H9 (cell line): ENCODE measurements at regions not wholly inside any gene's neighbourhood (a gene's known extent, or its start where the extent isn't known, plus 50 kb on each side); places are given as distances from the start of the nearest gene placed in this dataset.

ENCODE experiments used
- DNase-seq: peaks from one replicate; pipeline ENCODE4 v3.0.0-alpha.2; 2017
- H2AFZ ChIP-seq: one replicate; pipeline ENCODE4 v1.6.1; 2013; ENCODE audit warnings: mild to moderate bottlenecking, low read length, control low read depth, moderate library complexity
- H2AK5ac ChIP-seq: 2 replicates; pipeline ENCODE4 v1.6.1; 2013; ENCODE audit warnings: low read length, control low read depth, mixed read lengths; ENCODE audit not compliant: insufficient read length
- H2BK120ac ChIP-seq: one replicate; pipeline ENCODE4 v1.6.1; 2013; ENCODE audit warnings: low read depth, mild to moderate bottlenecking, low read length, control low read depth, inconsistent platforms; ENCODE audit not compliant: poor library complexity, severe bottlenecking
- H2BK12ac ChIP-seq: 2 replicates; pipeline ENCODE4 v1.6.1; 2013; ENCODE audit warnings: low read length, control low read depth, mixed read lengths, low read depth; ENCODE audit not compliant: insufficient read length
- H2BK15ac ChIP-seq: 2 replicates; pipeline ENCODE4 v1.6.1; 2013; ENCODE audit warnings: low read depth, low read length, control low read depth
- H2BK20ac ChIP-seq: one replicate; pipeline ENCODE4 v1.6.1; 2013; ENCODE audit warnings: low read depth, mild to moderate bottlenecking, low read length, control low read depth, inconsistent platforms; ENCODE audit not compliant: poor library complexity, severe bottlenecking
- H2BK5ac ChIP-seq: 2 replicates; pipeline ENCODE4 v1.6.1; 2013; ENCODE audit warnings: low read length, control low read depth, mixed read lengths; ENCODE audit not compliant: insufficient read length
- H3K14ac ChIP-seq: 2 replicates; pipeline ENCODE4 v1.6.1; 2013; ENCODE audit warnings: low read length, control low read depth; ENCODE audit not compliant: insufficient read depth
- H3K18ac ChIP-seq: 2 replicates; pipeline ENCODE4 v1.6.1; 2013; ENCODE audit warnings: low read depth, mild to moderate bottlenecking, mixed read lengths, low read length, control low read depth; ENCODE audit not compliant: insufficient read length
- H3K23ac ChIP-seq: 2 replicates; pipeline ENCODE4 v1.6.1; 2013; ENCODE audit warnings: low read length, control low read depth, mixed read lengths, low read depth; ENCODE audit not compliant: insufficient read length
- H3K23me2 ChIP-seq: 2 replicates; pipeline ENCODE4 v1.6.1; 2013; ENCODE audit warnings: low read depth, mild to moderate bottlenecking, mixed read lengths, low read length, control low read depth; ENCODE audit not compliant: insufficient read length, poor library complexity, severe bottlenecking
- H3K27ac ChIP-seq: 2 replicates; pipeline ENCODE4 v1.5.1; 2013; ENCODE audit warnings: low read length, control low read depth, mixed read lengths, low read depth; ENCODE audit not compliant: insufficient read length
- H3K27me3 ChIP-seq: 2 replicates; pipeline ENCODE4 v1.6.1; 2013; ENCODE audit warnings: low read length, control low read depth, inconsistent platforms; ENCODE audit not compliant: insufficient read depth
- H3K4ac ChIP-seq: 2 replicates; pipeline ENCODE4 v1.6.1; 2013; ENCODE audit warnings: low read depth, mild to moderate bottlenecking, control low read depth, inconsistent platforms, low read length, moderate library complexity
- H3K4me1 ChIP-seq: 2 replicates; pipeline ENCODE4 v1.6.1; 2013; ENCODE audit warnings: low read length, control low read depth, inconsistent platforms; ENCODE audit not compliant: insufficient read depth
- H3K4me2 ChIP-seq: 2 replicates; pipeline ENCODE4 v1.6.1; 2013; ENCODE audit warnings: low read length, control low read depth, mixed read lengths; ENCODE audit not compliant: insufficient read length, insufficient read depth
- H3K56ac ChIP-seq: 2 replicates; pipeline ENCODE4 v1.6.1; 2013; ENCODE audit warnings: low read depth, mild to moderate bottlenecking, mixed read lengths, low read length, control low read depth; ENCODE audit not compliant: insufficient read length
- H3K79me1 ChIP-seq: 2 replicates; pipeline ENCODE4 v1.6.1; 2013; ENCODE audit warnings: low read depth, mild to moderate bottlenecking, moderate library complexity, low read length, control low read depth, inconsistent platforms; ENCODE audit not compliant: insufficient read depth, poor library complexity, severe bottlenecking
- H3K79me2 ChIP-seq: 2 replicates; pipeline ENCODE4 v1.6.1; 2013; ENCODE audit warnings: low read length, control low read depth, inconsistent platforms; ENCODE audit not compliant: insufficient read depth
- H3K9ac ChIP-seq: 2 replicates; pipeline ENCODE4 v1.6.1; 2013; ENCODE audit warnings: low read length, control low read depth, mixed read lengths; ENCODE audit not compliant: insufficient read length; ENCODE audit errors: extremely low read depth
- H3K9me3 ChIP-seq: one replicate; pipeline ENCODE4 v1.6.1; 2013; ENCODE audit warnings: low read depth, low read length, inconsistent platforms; ENCODE audit not compliant: control insufficient read depth
- H3T11ph ChIP-seq: one replicate; pipeline ENCODE4 v1.6.1; 2013; ENCODE audit warnings: mild to moderate bottlenecking, low read length, control low read depth, inconsistent platforms
- H4K20me1 ChIP-seq: one replicate; pipeline ENCODE4 v1.6.1; 2013; ENCODE audit not compliant: control insufficient read depth, insufficient read length, insufficient read depth
- H4K5ac ChIP-seq: 2 replicates; pipeline ENCODE4 v1.6.1; 2013; ENCODE audit warnings: low read depth, mild to moderate bottlenecking, mixed read lengths, low read length, control low read depth; ENCODE audit not compliant: insufficient read length
- H4K8ac ChIP-seq: replicated peaks from 2 replicates; pipeline ENCODE4 v1.6.1; 2013; ENCODE audit warnings: low read length, control low read depth, mixed read lengths, low read depth; ENCODE audit not compliant: insufficient read length
- H4K91ac ChIP-seq: 2 replicates; pipeline ENCODE4 v1.6.1; 2013; ENCODE audit warnings: low read depth, mild to moderate bottlenecking, moderate library complexity, mixed read lengths, low read length, control low read depth; ENCODE audit not compliant: insufficient read length
- H3K27ac Mint-ChIP-seq, 3 experiments: 2 replicates in 2 of 3; 3 replicates in 1 of 3; pipeline ENCODE4 v1.8.0; 2020 to 2021; ENCODE audit warnings: mixed read lengths in 3 of 3, mild to moderate bottlenecking in 1 of 3, moderate library complexity in 1 of 3
- H3K27me3 Mint-ChIP-seq: 2 replicates; pipeline ENCODE4 v1.8.0; 2021; ENCODE audit warnings: low read depth, mild to moderate bottlenecking, moderate library complexity, mixed read lengths
- H3K36me3 Mint-ChIP-seq, 3 experiments: 2 replicates in 2 of 3; 3 replicates in 1 of 3; pipeline ENCODE4 v1.8.0; 2020 to 2021; ENCODE audit warnings: low read depth in 3 of 3, mixed read lengths in 3 of 3; ENCODE audit not compliant: insufficient read depth in 1 of 3
- H3K4me1 Mint-ChIP-seq, 2 experiments: 2 replicates each; pipeline ENCODE4 v1.8.0; 2020; ENCODE audit warnings: mixed read lengths in 2 of 2
- H3K4me3 Mint-ChIP-seq, 2 experiments: 2 replicates in 1 of 2; 3 replicates in 1 of 2; pipeline ENCODE4 v1.8.0; 2020 to 2021; ENCODE audit warnings: mild to moderate bottlenecking in 2 of 2, mixed read lengths in 2 of 2, moderate library complexity in 1 of 2
- H3K9me3 Mint-ChIP-seq, 2 experiments: 2 replicates in 1 of 2; 3 replicates in 1 of 2; pipeline ENCODE4 v1.8.0; 2020; ENCODE audit warnings: mild to moderate bottlenecking in 2 of 2, mixed read lengths in 2 of 2, moderate library complexity in 1 of 2
- CTCF ChIP-seq: fragments of 200-600 bp; sonication (generic); conservative IDR thresholded peaks from 3 replicates; pipeline ENCODE4 v1.8.0; 2021; ENCODE audit warnings: antibody characterized with exemption, mild to moderate bottlenecking
- WGBS: extraction: QIAGEN DNeasy Blood & Tissue Kit; methylation state at CpG from one replicate; pipeline ENCODE4 v1.1.7; 2013; ENCODE audit warnings: missing lambda C conversion rate, low lambda C conversion rate, mixed read lengths; ENCODE audit not compliant: insufficient read length; ENCODE audit errors: extremely low coverage; 5-methylcytosine and 5-hydroxymethylcytosine counted together

GRCh38 chr4:180993244-180993836 lies 1249.9 kb upstream of the TENM3 start:
- Histone ChIP-seq H3T11ph (no peak overlapping the region), H3K27ac (no peak overlapping the region), H3K18ac (no peak overlapping the region), H3K4me2 (no peak overlapping the region), H2BK15ac (no peak overlapping the region), H2AK5ac (no peak overlapping the region), H4K8ac (no peak overlapping the region), H3K14ac (no peak overlapping the region), H3K4ac (no peak overlapping the region), H3K56ac (no peak overlapping the region), H3K27me3 (no peaks in the 10 kb centered on the region), H3K23ac (no peak overlapping the region), H3K4me1 (no peaks in the 10 kb centered on the region), H3K23me2 (no peaks in the 10 kb centered on the region), H3K79me1 (no peaks in the 10 kb centered on the region), H3K9ac (no peak overlapping the region), H4K5ac (no peak overlapping the region), H2AFZ (no peak overlapping the region), H2BK5ac (no peak overlapping the region), H4K20me1 (no peaks in the 10 kb centered on the region), H2BK20ac (no peak overlapping the region), H2BK12ac (no peak overlapping the region), H2BK120ac (no peak overlapping the region), H3K9me3 (no peaks in the 10 kb centered on the region), H3K79me2 (no peaks in the 10 kb centered on the region), H4K91ac (no peak overlapping the region)
- Mint-ChIP-seq H3K4me3 (no peak overlapping the region; a peak in 1 of 5 replicates), H3K4me1 (peaks cover 21 to 28% of the 10 kb centered on the region in 2 experiments), H3K36me3 (peaks cover 0 to 15% (median 0%) of the 10 kb centered on the region in 3 experiments; a peak in 2 of 7 replicates), H3K9me3 (peaks cover 0 to 3% of the 10 kb centered on the region in 2 experiments; a peak in 1 of 5 replicates), H3K27ac (peak overlapping the region in 1 of 3 experiments; percentile 44; a peak in 2 of 7 replicates), H3K27me3 (no peaks in the 10 kb centered on the region)
- TF ChIP-seq CTCF, result no peak
- WGBS, result no CpG with 5 or more reads among the region's 1 CpG
- no peak for DNase-seq
